GM20000 (cell line): ENCODE measurements at regions not wholly inside any gene's neighbourhood (a gene's known extent, or its start where the extent isn't known, plus 50 kb on each side); places are given as distances from the start of the nearest gene placed in this dataset.
"Not testable (repeated sequence)": the region's sequence is repeated elsewhere in the genome, so short reads cannot be mapped to it uniquely, and the experiment has no call there.

ENCODE experiments used
- DNase-seq: peaks from one replicate; pipeline ENCODE4 v3.0.0; 2012; ENCODE audit warnings: low spot score
- TF ChIP-seq, protein P1 (sequence below): IDR thresholded peaks from 2 replicates; pipeline ENCODE4 v1.5.1; 2012; ENCODE audit warnings: mild to moderate bottlenecking, control low read depth; ENCODE audit errors: extremely low read depth, missing control alignments

DNA sequence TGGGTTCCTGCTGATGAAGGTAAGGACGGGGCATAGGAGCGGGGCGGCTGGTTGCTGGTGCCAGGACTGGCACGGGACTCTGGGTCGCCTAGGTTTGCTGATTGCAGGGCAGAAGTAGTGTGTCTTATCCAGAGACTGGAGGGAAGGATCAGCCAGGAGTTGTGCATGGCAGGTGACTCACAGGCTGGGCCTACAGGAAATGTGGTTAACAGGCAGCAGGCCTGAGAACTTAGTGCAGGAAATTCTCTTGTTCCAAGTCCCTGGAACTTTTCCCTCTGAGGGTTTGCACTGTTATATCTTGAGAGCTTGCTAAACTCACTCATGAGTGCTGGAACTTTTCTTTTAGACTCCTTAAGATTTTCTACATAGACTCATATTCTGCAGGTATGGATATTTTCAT is 95.1 kb downstream of the ANXA2R start:
- TF ChIP-seq, protein P1, sequence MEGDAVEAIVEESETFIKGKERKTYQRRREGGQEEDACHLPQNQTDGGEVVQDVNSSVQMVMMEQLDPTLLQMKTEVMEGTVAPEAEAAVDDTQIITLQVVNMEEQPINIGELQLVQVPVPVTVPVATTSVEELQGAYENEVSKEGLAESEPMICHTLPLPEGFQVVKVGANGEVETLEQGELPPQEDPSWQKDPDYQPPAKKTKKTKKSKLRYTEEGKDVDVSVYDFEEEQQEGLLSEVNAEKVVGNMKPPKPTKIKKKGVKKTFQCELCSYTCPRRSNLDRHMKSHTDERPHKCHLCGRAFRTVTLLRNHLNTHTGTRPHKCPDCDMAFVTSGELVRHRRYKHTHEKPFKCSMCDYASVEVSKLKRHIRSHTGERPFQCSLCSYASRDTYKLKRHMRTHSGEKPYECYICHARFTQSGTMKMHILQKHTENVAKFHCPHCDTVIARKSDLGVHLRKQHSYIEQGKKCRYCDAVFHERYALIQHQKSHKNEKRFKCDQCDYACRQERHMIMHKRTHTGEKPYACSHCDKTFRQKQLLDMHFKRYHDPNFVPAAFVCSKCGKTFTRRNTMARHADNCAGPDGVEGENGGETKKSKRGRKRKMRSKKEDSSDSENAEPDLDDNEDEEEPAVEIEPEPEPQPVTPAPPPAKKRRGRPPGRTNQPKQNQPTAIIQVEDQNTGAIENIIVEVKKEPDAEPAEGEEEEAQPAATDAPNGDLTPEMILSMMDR: no peak
- no peak for DNase-seq

DNA sequence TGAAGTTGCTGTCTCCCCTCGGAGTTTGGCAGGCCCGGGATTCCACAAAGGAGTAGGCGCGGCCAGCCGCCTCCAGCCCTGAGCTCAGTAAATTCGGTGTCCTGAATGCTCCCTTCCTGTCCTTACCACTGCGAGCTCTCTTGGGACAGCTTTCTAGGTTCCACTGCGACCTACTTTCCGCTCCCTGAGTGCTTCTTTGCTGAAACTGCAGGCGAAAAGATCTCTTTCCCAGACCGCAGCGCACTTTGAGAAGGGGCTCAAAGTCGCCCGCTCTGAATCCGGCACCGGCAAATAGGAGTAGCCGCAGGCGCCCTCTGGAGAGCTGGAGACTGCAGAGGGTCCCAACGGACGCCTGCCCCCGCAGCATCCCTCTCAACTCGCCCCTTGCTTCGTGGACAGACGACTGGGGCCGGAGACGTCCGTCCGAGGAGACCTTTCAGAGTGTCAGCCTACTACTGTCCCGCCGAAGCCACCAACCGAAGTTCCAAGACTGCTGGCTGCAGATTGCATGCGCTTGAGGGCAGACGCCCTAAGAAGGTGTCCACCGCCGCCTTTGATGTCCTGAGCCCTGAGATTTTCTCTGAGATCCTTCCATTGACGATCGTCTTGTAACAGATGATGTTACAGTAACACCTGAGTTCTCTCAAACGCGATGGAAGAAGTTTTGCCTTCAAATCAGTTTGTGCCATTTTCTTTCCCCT is 96.0 kb downstream of the ANXA2R start:
- TF ChIP-seq, protein P1: no peak
- DNase-seq: no peak

DNA sequence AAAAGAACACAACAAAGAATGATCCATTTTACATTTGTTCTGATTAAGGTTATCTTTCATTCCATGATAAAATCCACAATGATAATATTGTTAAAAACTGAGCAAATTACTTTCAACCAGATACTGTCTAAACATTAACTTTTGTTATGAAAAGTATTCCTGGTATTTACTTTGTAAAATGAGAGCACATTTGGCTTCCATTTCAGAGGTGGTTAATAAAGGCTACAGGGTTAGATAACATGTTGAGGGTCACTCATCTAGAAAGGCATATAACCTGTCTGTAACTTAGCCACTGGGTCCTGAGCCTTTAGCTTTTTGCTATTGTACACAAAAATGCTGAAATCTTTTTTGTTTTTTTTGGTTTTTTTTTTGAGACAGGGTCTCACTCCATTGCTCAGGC is 99.3 kb downstream of the ANXA2R start:
- no peak for DNase-seq

DNA sequence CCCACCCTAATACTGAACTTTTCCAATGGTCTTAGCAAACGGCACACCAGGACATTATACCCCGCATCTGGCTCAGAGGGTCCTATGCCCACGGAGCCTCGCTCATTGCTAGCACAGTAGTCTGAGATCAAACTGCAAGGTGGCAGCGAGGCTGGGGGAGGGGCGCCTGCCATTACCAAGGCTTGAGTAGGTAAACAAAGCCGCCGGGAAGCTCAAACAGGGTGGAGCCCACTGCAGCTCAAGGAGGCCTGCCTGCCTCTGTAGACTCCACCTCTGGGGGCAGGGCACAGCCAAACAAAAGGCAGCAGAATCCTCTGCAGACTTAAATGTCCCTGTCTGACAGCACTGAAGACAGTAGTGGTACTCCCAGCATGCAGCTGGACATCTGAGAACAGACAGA is 108.1 kb downstream of the ANXA2R start:
- not testable (repeated sequence) for DNase-seq

More for the DNA sequence above, 99.3 kb downstream of the ANXA2R start:
- TF ChIP-seq, protein P1: no peak

DNA sequence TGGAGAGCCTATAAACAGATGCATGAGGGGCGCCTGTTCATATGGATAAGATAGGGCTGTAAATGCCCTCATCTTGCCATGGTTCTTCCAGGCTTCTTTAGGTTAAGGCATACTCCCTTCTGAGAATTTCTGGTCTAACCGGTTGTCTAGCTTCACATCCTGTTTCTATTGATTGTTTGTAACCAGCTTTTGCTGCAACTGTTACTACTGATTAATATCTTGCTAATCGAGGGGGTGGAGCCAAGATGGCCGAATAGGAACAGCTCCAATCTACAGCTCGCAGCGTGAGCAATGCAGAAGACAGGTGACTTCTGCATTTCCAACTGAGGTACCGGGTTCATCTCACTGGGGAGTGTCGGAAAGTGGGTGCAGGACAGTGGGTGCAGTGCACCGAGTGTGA is 108.7 kb downstream of the ANXA2R start:
- DNase-seq: not testable (repeated sequence)

DNA sequence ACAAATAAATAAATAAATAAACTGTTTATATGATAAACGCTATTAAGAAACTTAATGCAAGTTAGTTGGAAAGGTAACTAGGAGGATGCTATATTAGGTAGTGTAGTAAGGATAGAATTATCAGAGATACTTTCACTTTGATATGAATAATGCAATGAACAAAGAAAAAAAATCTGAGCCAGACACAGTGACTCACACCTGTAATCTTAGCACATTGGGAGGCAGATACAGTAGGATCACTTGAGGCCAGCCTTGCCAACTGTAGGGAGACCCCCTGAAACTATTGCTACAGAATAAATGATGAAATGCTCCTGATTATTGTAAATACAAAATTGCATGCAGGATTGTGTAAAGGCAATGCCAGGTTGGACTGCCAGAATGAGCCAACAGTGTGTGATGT is 109.2 kb downstream of the ANXA2R start:
- TF ChIP-seq, protein P1: no peak
- no peak for DNase-seq

DNA sequence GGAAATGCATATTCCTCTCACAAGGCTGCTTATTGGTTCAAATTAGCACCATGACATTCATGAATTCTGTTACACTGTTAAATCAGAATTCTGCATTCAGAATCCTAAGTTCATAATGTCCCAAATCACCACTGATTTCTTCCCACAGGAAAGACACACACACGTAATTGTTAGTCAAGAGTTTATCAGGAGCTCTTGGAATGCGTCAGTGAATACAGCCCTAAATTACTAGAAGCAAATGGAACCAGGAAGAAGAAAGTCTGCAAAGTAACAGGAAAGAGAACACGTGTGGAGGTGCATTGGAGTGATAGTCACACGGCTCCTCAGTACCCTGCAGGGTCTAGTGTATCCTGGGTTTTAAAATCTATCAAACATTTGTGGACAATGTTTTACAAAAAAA is 110.2 kb downstream of the ANXA2R start:
- DNase-seq: no peak
- TF ChIP-seq, protein P1: no peak

DNA sequence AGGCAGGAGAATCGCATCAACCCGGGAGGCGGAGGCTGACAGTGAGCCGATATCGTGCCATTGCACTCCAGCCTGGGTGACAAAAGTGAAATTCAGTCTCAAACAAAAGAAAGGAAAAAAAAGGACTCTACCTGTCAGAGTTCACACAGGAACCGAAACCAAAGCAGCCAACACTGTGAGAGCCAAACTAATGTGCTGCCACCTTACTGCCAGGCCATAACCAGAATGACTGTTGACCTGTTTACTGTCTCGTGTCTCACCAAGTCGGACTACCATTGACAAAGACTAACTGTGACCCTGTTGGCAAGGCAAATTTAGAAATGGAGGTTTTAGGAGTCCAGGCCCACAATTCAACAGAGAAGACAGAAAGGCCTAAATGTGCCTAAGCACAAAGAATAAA is 112.4 kb downstream of the ANXA2R start:
- TF ChIP-seq, protein P1: no peak
- DNase-seq: no peak

DNA sequence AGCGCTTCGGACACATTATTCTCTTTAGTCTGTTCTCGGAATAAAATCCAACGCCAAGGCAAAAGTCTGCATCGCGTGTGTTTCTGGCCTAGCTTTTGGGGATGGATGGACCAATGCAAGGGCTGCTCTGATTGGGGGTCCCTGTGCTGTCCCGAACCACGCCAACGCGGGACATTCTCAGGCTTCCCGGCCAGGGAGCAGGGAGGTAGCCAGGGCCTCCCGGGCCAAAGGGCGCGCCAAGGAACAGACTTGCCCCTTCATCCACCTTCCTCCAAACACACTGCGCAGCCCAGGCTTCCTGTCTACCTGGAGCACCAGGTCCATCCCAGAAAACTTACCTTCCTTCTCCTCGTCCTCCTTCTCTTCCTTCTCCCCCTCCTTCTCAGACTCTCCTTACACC is 113.0 kb upstream of the SELENOP start:
- DNase-seq: no peak
- TF ChIP-seq, protein P1: no peak
